Fibroblast of lung (primary cell): ENCODE measurements at regions not wholly inside any gene's neighbourhood (a gene's known extent, or its start where the extent isn't known, plus 50 kb on each side); places are given as distances from the start of the nearest gene placed in this dataset.

Experiments used
- DNase-seq, 2 donors: peaks; one replicate each; pipeline versions ENCODE4 v3.0.0 to v3.0.0-alpha.2; 2010; ENCODE audit warnings: low read depth in 2 of 2
- H2AFZ ChIP-seq: 2 replicates; pipeline ENCODE4 v1.5.1; 2012; ENCODE audit warnings: low read length, control low read depth, inconsistent platforms
- H3K27ac ChIP-seq: 2 replicates; pipeline ENCODE4 v1.5.1; 2011; ENCODE audit warnings: low read length, control low read depth; ENCODE audit not compliant: insufficient read depth
- H3K27me3 ChIP-seq: 2 replicates; pipeline ENCODE4 v1.5.1; 2011; ENCODE audit warnings: mild to moderate bottlenecking, low read length; ENCODE audit not compliant: control insufficient read depth, insufficient read depth
- H3K36me3 ChIP-seq: 2 replicates; pipeline ENCODE4 v1.5.1; 2011; ENCODE audit warnings: low read length; ENCODE audit not compliant: control insufficient read depth, insufficient read depth
- H3K4me1 ChIP-seq: 2 replicates; pipeline ENCODE4 v1.5.1; 2011; ENCODE audit warnings: low read length; ENCODE audit not compliant: control insufficient read depth, insufficient read depth; ENCODE audit errors: extremely low read depth
- H3K4me2 ChIP-seq: 2 replicates; pipeline ENCODE4 v1.5.1; 2011; ENCODE audit warnings: low read length, control low read depth; ENCODE audit not compliant: insufficient read depth; ENCODE audit errors: extremely low read depth
- H3K4me3 ChIP-seq, 4 experiments: fragments of 200-600 bp in 1 of 4; sonication (generic) in 1 of 4; replicated peaks in 1 of 4; 2 replicates each; pipeline ENCODE4 v1.5.1; 2011 to 2016; ENCODE audit warnings: low read length in 4 of 4, low read depth in 3 of 4, mild to moderate bottlenecking in 3 of 4, control low read depth in 2 of 4, inconsistent platforms in 1 of 4, mixed read lengths in 1 of 4; ENCODE audit not compliant: insufficient read depth in 1 of 4; ENCODE audit errors: control extremely low read depth in 1 of 4
- H3K79me2 ChIP-seq: 2 replicates; pipeline ENCODE4 v1.5.1; 2012; ENCODE audit warnings: mild to moderate bottlenecking, low read length, inconsistent platforms; ENCODE audit not compliant: control insufficient read depth, insufficient read depth
- H3K9ac ChIP-seq: 2 replicates; pipeline ENCODE4 v1.5.1; 2011; ENCODE audit warnings: mild to moderate bottlenecking, low read length, control low read depth; ENCODE audit not compliant: insufficient read depth
- H3K9me3 ChIP-seq: 2 replicates; pipeline ENCODE4 v1.5.1; 2012; ENCODE audit warnings: low read depth, low read length; ENCODE audit not compliant: control insufficient read depth, insufficient read depth
- H4K20me1 ChIP-seq: 2 replicates; pipeline ENCODE4 v1.5.1; 2011; ENCODE audit warnings: low read length; ENCODE audit not compliant: control insufficient read depth, insufficient read depth; ENCODE audit errors: extremely low read depth
- CTCF ChIP-seq, 2 donors: IDR thresholded peaks in 1 of 2; conservative IDR thresholded peaks in 1 of 2; 1 replicate in 1 of 2; 2 replicates in 1 of 2; pipeline ENCODE4 v1.5.1; 2011 to 2012; ENCODE audit warnings: low read length in 2 of 2, control low read depth in 1 of 2, inconsistent platforms in 1 of 2, low read depth in 1 of 2, mild to moderate bottlenecking in 1 of 2
- EZH2 ChIP-seq: IDR thresholded peaks from 2 replicates; pipeline ENCODE4 v1.5.1; 2012; ENCODE audit warnings: low read length, control low read depth, mild to moderate bottlenecking; ENCODE audit errors: missing control alignments

GRCh38 chr1:181398544-181398943, 84.8 kb upstream of the CACNA1E start:
- Histone ChIP-seq H3K79me2 (no peaks in the 10 kb centered on the region), H3K36me3 (no peaks in the 10 kb centered on the region), H3K4me1 (no peaks in the 10 kb centered on the region), H2AFZ (no peak overlapping the region), H3K4me2 (no peak overlapping the region), H3K9me3 (no peaks in the 10 kb centered on the region), H3K27ac (no peak overlapping the region), H3K9ac (no peak overlapping the region), H4K20me1 (no peaks in the 10 kb centered on the region), H3K27me3 (no peaks in the 10 kb centered on the region), H3K4me3 (no peak overlapping the region)
- DNase-seq, result no peak
- TF ChIP-seq EZH2, result no peak
- TF ChIP-seq CTCF (conservative IDR thresholded peaks at IDR 0.05 in 1 of 2, IDR thresholded peaks at IDR 0.05 in 1 of 2; ENCODE audit: low read depth in 1 of 2, low read length in 2 of 2), result no peak

GRCh38 chr1:181405584-181405983, 77.7 kb upstream of the CACNA1E start:
- no peak overlapping the region for H3K27ac ChIP-seq
- H4K20me1 ChIP-seq, result no peaks in the 10 kb centered on the region
- TF ChIP-seq EZH2 (no peak), CTCF (conservative IDR thresholded peaks at IDR 0.05 in 1 of 2, IDR thresholded peaks at IDR 0.05 in 1 of 2; ENCODE audit: low read depth in 1 of 2, low read length in 2 of 2) (no peak)
- DNase-seq, result no peak
- no peak overlapping the region for H3K4me3 ChIP-seq
- no peaks in the 10 kb centered on the region for H3K9me3 ChIP-seq
- no peaks in the 10 kb centered on the region for H3K4me1 ChIP-seq
- H3K27me3 ChIP-seq, result no peaks in the 10 kb centered on the region
- H3K4me2 ChIP-seq, result no peak overlapping the region
- H3K9ac ChIP-seq, result no peak overlapping the region
- H3K36me3 ChIP-seq, result no peaks in the 10 kb centered on the region
- H2AFZ ChIP-seq, result no peak overlapping the region
- no peaks in the 10 kb centered on the region for H3K79me2 ChIP-seq

DNA sequence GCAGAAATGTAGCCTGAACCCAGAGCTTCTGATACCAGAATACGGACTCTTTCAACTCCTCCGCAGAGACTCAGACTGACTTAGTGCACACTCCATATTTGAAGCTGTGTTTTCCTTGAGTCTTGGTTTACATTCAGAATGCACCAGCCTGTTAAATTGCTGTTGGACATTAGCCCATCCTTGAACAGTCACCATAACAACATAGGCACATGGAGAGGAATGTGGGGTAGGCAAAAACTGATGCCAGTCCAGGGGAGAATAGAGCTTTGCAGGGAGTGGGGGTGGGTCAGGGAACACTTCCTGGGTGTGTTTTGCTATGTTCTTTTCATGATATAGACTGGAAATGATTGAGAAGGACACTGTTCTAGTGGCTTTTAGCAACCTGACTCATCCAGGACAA, 76.3 kb upstream of the CACNA1E start:
- Histone ChIP-seq H3K4me1 (no peaks in the 10 kb centered on the region), H3K79me2 (no peaks in the 10 kb centered on the region), H4K20me1 (no peaks in the 10 kb centered on the region), H3K36me3 (no peaks in the 10 kb centered on the region), H3K4me3 (no peak overlapping the region), H3K9me3 (no peaks in the 10 kb centered on the region), H3K9ac (no peak overlapping the region), H3K27ac (no peak overlapping the region), H2AFZ (no peak overlapping the region), H3K27me3 (no peaks in the 10 kb centered on the region), H3K4me2 (no peak overlapping the region)
- TF ChIP-seq EZH2 (no peak), CTCF (conservative IDR thresholded peaks at IDR 0.05 in 1 of 2, IDR thresholded peaks at IDR 0.05 in 1 of 2; ENCODE audit: low read depth in 1 of 2, low read length in 2 of 2) (no peak)
- no peak for DNase-seq
